Calu3 (cell line): ENCODE measurements at regions not wholly inside any gene's neighbourhood (a gene's known extent, or its start where the extent isn't known, plus 50 kb on each side); places are given as distances from the start of the nearest gene placed in this dataset.

Experiments used
- BruUV-seq: library from RNA; stranded (reverse); fragments of 400-500 nt; replicated peaks from 2 replicates; lab custom pipeline; 2021; lab: Mats Ljungman, UMichigan
- CTCF ChIA-PET: fragments of 300-600 bp; sonication (Branson Sonifier 250); formaldehyde crosslinking; loops from one replicate; lab custom pipeline; 2022; ENCODE audit warnings: antibody characterized with exemption; lab: Charles Lee
- DNase-seq: peaks from one replicate; pipeline ENCODE4 v3.0.0; 2022
- H3K27ac Mint-ChIP-seq: one replicate; pipeline ENCODE4 v1.8.0; 2022; ENCODE audit warnings: mixed read lengths; ENCODE audit not compliant: unreplicated experiment
- H3K27me3 Mint-ChIP-seq: one replicate; pipeline ENCODE4 v1.8.0; 2022; ENCODE audit warnings: mixed read lengths; ENCODE audit not compliant: unreplicated experiment
- H3K36me3 Mint-ChIP-seq: one replicate; pipeline ENCODE4 v1.8.0; 2022; ENCODE audit warnings: mild to moderate bottlenecking, moderate library complexity, mixed read lengths; ENCODE audit not compliant: insufficient read depth, unreplicated experiment
- H3K4me1 Mint-ChIP-seq: one replicate; pipeline ENCODE4 v1.8.0; 2022; ENCODE audit warnings: mild to moderate bottlenecking, low read depth, mixed read lengths; ENCODE audit not compliant: unreplicated experiment
- H3K4me3 Mint-ChIP-seq: one replicate; pipeline ENCODE4 v1.8.0; 2022; ENCODE audit warnings: mild to moderate bottlenecking, low read depth, moderate library complexity, mixed read lengths; ENCODE audit not compliant: unreplicated experiment
- H3K9me3 Mint-ChIP-seq: one replicate; pipeline ENCODE4 v1.8.0; 2022; ENCODE audit warnings: low read depth, mixed read lengths; ENCODE audit not compliant: unreplicated experiment
- CTCF ChIP-seq: fragments of 200-600 bp; IDR thresholded peaks from one replicate; pipeline ENCODE4 v1.8.0; 2022; ENCODE audit warnings: antibody characterized with exemption; ENCODE audit not compliant: unreplicated experiment
- intact Hi-C: fragments of 100-400 bp; cut with micrococcal nuclease; formaldehyde crosslinking; loops from one replicate; pipeline ENCODE4 v1.10.0; 2022; ENCODE audit not compliant: unreplicated experiment

- Mint-ChIP-seq H3K4me1 (no peaks in the 10 kb centered on the region), H3K36me3 (no peaks in the 10 kb centered on the region), H3K27me3 (no peaks in the 10 kb centered on the region), H3K4me3 (no peak overlapping the region), H3K9me3 (no peaks in the 10 kb centered on the region), H3K27ac (no peak overlapping the region)
- CTCF ChIA-PET, result no interaction called here
- intact Hi-C loops, result no loop called here
- DNase-seq, result no peak
- BruUV-seq, result no TSS peak
- TF ChIP-seq CTCF, result no peak
Measured at GRCh38 chr13:22934744-22935523, 245.8 kb upstream of the SGCG start.

GRCh38 chr13:22936228-22936627 lies 244.6 kb upstream of the SGCG start:
- Mint-ChIP-seq H3K27me3 (no peaks in the 10 kb centered on the region), H3K27ac (no peak overlapping the region), H3K4me3 (no peak overlapping the region), H3K9me3 (no peaks in the 10 kb centered on the region), H3K4me1 (no peaks in the 10 kb centered on the region), H3K36me3 (no peaks in the 10 kb centered on the region)
- no TSS peak for BruUV-seq
- intact Hi-C loops, result no loop called here
- DNase-seq, result no peak
- CTCF ChIA-PET, result no interaction called here
- no peak for TF ChIP-seq CTCF

GRCh38 chr13:22937241-22937640 lies 243.5 kb upstream of the SGCG start:
- Mint-ChIP-seq H3K4me3 (no peak overlapping the region), H3K27ac (no peak overlapping the region), H3K27me3 (no peaks in the 10 kb centered on the region), H3K36me3 (no peaks in the 10 kb centered on the region), H3K9me3 (no peaks in the 10 kb centered on the region), H3K4me1 (no peaks in the 10 kb centered on the region)
- TF ChIP-seq CTCF, result no peak
- CTCF ChIA-PET, result no interaction called here
- no peak for DNase-seq
- intact Hi-C loops, result no loop called here
- BruUV-seq, result no TSS peak

GRCh38 chr13:22937953-22938352 lies 242.8 kb upstream of the SGCG start:
- Mint-ChIP-seq H3K27ac (no peak overlapping the region), H3K4me3 (no peak overlapping the region), H3K9me3 (no peaks in the 10 kb centered on the region), H3K36me3 (no peaks in the 10 kb centered on the region), H3K27me3 (no peaks in the 10 kb centered on the region), H3K4me1 (no peaks in the 10 kb centered on the region)
- CTCF ChIA-PET, result no interaction called here
- intact Hi-C loops, result no loop called here
- TF ChIP-seq CTCF, result no peak
- no peak for DNase-seq
- BruUV-seq, result no TSS peak
